ENCODE measurements at regions not wholly inside any gene's neighbourhood (a gene's known extent, or its start where the extent isn't known, plus 50 kb on each side); places are given as distances from the start of the nearest gene placed in this dataset.

- Histone ChIP-seq H3K36me3 (ENCODE audit: insufficient read depth, low read depth, low read length) (no peaks in the 10 kb centered on the region), H3K27me3 (ENCODE audit: insufficient read depth, low read length) (peaks cover 6% of the 10 kb centered on the region; the same call in 1 of the 2 replicates), H3K27ac (ENCODE audit: low read length) (no peak overlapping the region), H3K4me1 (ENCODE audit: insufficient read depth, low read length) (peaks cover 10% of the 10 kb centered on the region; the same call in 1 of the 2 replicates), H3K4me3 (ENCODE audit: low read length) (no peak overlapping the region), H3K9ac (ENCODE audit: low read depth, low read length) (no peak overlapping the region), H3K9me3 (ENCODE audit: insufficient read depth, low read depth, low read length) (no peaks in the 10 kb centered on the region)
These were observed 100.3 kb upstream of the BACE2 start for GRCh38 chr21:41067709-41068108.

GRCh38 chr21:41068496-41068895 lies 99.5 kb upstream of the BACE2 start:
- Histone ChIP-seq H3K27me3 (ENCODE audit: insufficient read depth, low read length) (peaks cover 6% of the 10 kb centered on the region; the same call in 1 of the 2 replicates), H3K9me3 (ENCODE audit: insufficient read depth, low read depth, low read length) (no peaks in the 10 kb centered on the region), H3K36me3 (ENCODE audit: insufficient read depth, low read depth, low read length) (no peaks in the 10 kb centered on the region), H3K4me1 (ENCODE audit: insufficient read depth, low read length) (peaks cover 10% of the 10 kb centered on the region; the same call in 1 of the 2 replicates), H3K27ac (ENCODE audit: low read length) (no peak overlapping the region), H3K4me3 (ENCODE audit: low read length) (peak overlapping the region; percentile 23; the same call in 1 of the 2 replicates), H3K9ac (ENCODE audit: low read depth, low read length) (no peak overlapping the region)

GRCh38 chr21:41068967-41069642 lies 98.9 kb upstream of the BACE2 start:
- no peaks in the 10 kb centered on the region for H3K36me3 ChIP-seq (ENCODE audit: insufficient read depth, low read depth, low read length)
- no peak overlapping the region for H3K9ac ChIP-seq (ENCODE audit: low read depth, low read length)
- H3K4me3 ChIP-seq (ENCODE audit: low read length) = peak overlapping the region; percentile 23; the same call in 1 of the 2 replicates
- H3K4me1 ChIP-seq (ENCODE audit: insufficient read depth, low read length) = peaks cover 5% of the 10 kb centered on the region; the same call in 1 of the 2 replicates
- H3K9me3 ChIP-seq (ENCODE audit: insufficient read depth, low read depth, low read length) = no peaks in the 10 kb centered on the region
- H3K27me3 ChIP-seq (ENCODE audit: insufficient read depth, low read length) = peaks cover 6% of the 10 kb centered on the region; the same call in 1 of the 2 replicates
- H3K27ac ChIP-seq (ENCODE audit: low read length) = no peak overlapping the region

- Histone ChIP-seq H3K4me3 (ENCODE audit: low read length) (no peak overlapping the region), H3K9me3 (ENCODE audit: insufficient read depth, low read depth, low read length) (no peaks in the 10 kb centered on the region), H3K9ac (ENCODE audit: low read depth, low read length) (no peak overlapping the region), H3K27ac (ENCODE audit: low read length) (no peak overlapping the region), H3K27me3 (ENCODE audit: insufficient read depth, low read length) (peaks cover 6% of the 10 kb centered on the region; the same call in 1 of the 2 replicates), H3K36me3 (ENCODE audit: insufficient read depth, low read depth, low read length) (no peaks in the 10 kb centered on the region), H3K4me1 (ENCODE audit: insufficient read depth, low read length) (peaks cover 4% of the 10 kb centered on the region; the same call in 1 of the 2 replicates)
These were observed 97.7 kb upstream of the BACE2 start for GRCh38 chr21:41070284-41070683.

GRCh38 chr21:41071258-41072171 lies 96.4 kb upstream of the BACE2 start:
- Histone ChIP-seq H3K9me3 (ENCODE audit: insufficient read depth, low read depth, low read length) (no peaks in the 10 kb centered on the region), H3K4me1 (ENCODE audit: insufficient read depth, low read length) (peaks cover 4% of the 10 kb centered on the region; the same call in 1 of the 2 replicates), H3K36me3 (ENCODE audit: insufficient read depth, low read depth, low read length) (no peaks in the 10 kb centered on the region), H3K27me3 (ENCODE audit: insufficient read depth, low read length) (peaks cover 6% of the 10 kb centered on the region; the same call in 1 of the 2 replicates), H3K27ac (ENCODE audit: low read length) (no peak overlapping the region), H3K9ac (ENCODE audit: low read depth, low read length) (no peak overlapping the region), H3K4me3 (ENCODE audit: low read length) (no peak overlapping the region)

GRCh38 chr21:41073558-41073957 lies 94.4 kb upstream of the BACE2 start:
- Histone ChIP-seq H3K36me3 (ENCODE audit: insufficient read depth, low read depth, low read length) (no peaks in the 10 kb centered on the region), H3K4me3 (ENCODE audit: low read length) (no peak overlapping the region), H3K9me3 (ENCODE audit: insufficient read depth, low read depth, low read length) (no peaks in the 10 kb centered on the region), H3K27me3 (ENCODE audit: insufficient read depth, low read length) (peaks cover 4% of the 10 kb centered on the region; the same call in 1 of the 2 replicates), H3K9ac (ENCODE audit: low read depth, low read length) (no peak overlapping the region), H3K27ac (ENCODE audit: low read length) (no peak overlapping the region), H3K4me1 (ENCODE audit: insufficient read depth, low read length) (peaks cover 2% of the 10 kb centered on the region; the same call in 1 of the 2 replicates)

GRCh38 chr21:41074396-41075184 lies 93.4 kb upstream of the BACE2 start:
- no peaks in the 10 kb centered on the region for H3K27me3 ChIP-seq (ENCODE audit: insufficient read depth, low read length)
- 0 out of 2 replicates have a peak, but pooled peaks cover 2% of the 10 kb centered on the region for H3K4me1 ChIP-seq (ENCODE audit: insufficient read depth, low read length)
- H3K9me3 ChIP-seq (ENCODE audit: insufficient read depth, low read depth, low read length) = no peaks in the 10 kb centered on the region
- no peak overlapping the region for H3K9ac ChIP-seq (ENCODE audit: low read depth, low read length)
- H3K27ac ChIP-seq (ENCODE audit: low read length) = no peak overlapping the region
- no peaks in the 10 kb centered on the region for H3K36me3 ChIP-seq (ENCODE audit: insufficient read depth, low read depth, low read length)
- H3K4me3 ChIP-seq (ENCODE audit: low read length) = no peak overlapping the region

GRCh38 chr21:41075656-41076055 lies 92.3 kb upstream of the BACE2 start:
- Histone ChIP-seq H3K9me3 (ENCODE audit: insufficient read depth, low read depth, low read length) (no peaks in the 10 kb centered on the region), H3K4me3 (ENCODE audit: low read length) (no peak overlapping the region)

GRCh38 chr21:41076064-41076463 lies 91.9 kb upstream of the BACE2 start:
- H3K27ac ChIP-seq (ENCODE audit: low read length) = no peak overlapping the region
- H3K4me3 ChIP-seq (ENCODE audit: low read length) = no peak overlapping the region
- no peaks in the 10 kb centered on the region for H3K9me3 ChIP-seq (ENCODE audit: insufficient read depth, low read depth, low read length)
- no peak overlapping the region for H3K9ac ChIP-seq (ENCODE audit: low read depth, low read length)
- 0 out of 2 replicates have a peak, but pooled peaks cover 2% of the 10 kb centered on the region for H3K4me1 ChIP-seq (ENCODE audit: insufficient read depth, low read length)
- no peaks in the 10 kb centered on the region for H3K36me3 ChIP-seq (ENCODE audit: insufficient read depth, low read depth, low read length)
- H3K27me3 ChIP-seq (ENCODE audit: insufficient read depth, low read length) = no peaks in the 10 kb centered on the region

More at GRCh38 chr21:41075656-41076055, 92.3 kb upstream of the BACE2 start:
- no peak overlapping the region for H3K9ac ChIP-seq (ENCODE audit: low read depth, low read length)
- H3K4me1 ChIP-seq (ENCODE audit: insufficient read depth, low read length) = 0 out of 2 replicates have a peak, but pooled peaks cover 2% of the 10 kb centered on the region
- no peak overlapping the region for H3K27ac ChIP-seq (ENCODE audit: low read length)
- H3K27me3 ChIP-seq (ENCODE audit: insufficient read depth, low read length) = no peaks in the 10 kb centered on the region
- H3K36me3 ChIP-seq (ENCODE audit: insufficient read depth, low read depth, low read length) = no peaks in the 10 kb centered on the region

- Histone ChIP-seq H3K36me3 (ENCODE audit: insufficient read depth, low read depth, low read length) (no peaks in the 10 kb centered on the region), H3K4me1 (ENCODE audit: insufficient read depth, low read length) (no peaks in the 10 kb centered on the region), H3K4me3 (ENCODE audit: low read length) (no peak overlapping the region), H3K27ac (ENCODE audit: low read length) (no peak overlapping the region), H3K27me3 (ENCODE audit: insufficient read depth, low read length) (no peaks in the 10 kb centered on the region), H3K9me3 (ENCODE audit: insufficient read depth, low read depth, low read length) (no peaks in the 10 kb centered on the region), H3K9ac (ENCODE audit: low read depth, low read length) (no peak overlapping the region)
These were observed 88.8 kb upstream of the BACE2 start for GRCh38 chr21:41079159-41079558.

GRCh38 chr21:41080485-41081121 lies 87.4 kb upstream of the BACE2 start:
- Histone ChIP-seq H3K9ac (ENCODE audit: low read depth, low read length) (no peak overlapping the region), H3K27ac (ENCODE audit: low read length) (no peak overlapping the region), H3K4me1 (ENCODE audit: insufficient read depth, low read length) (no peaks in the 10 kb centered on the region), H3K9me3 (ENCODE audit: insufficient read depth, low read depth, low read length) (no peaks in the 10 kb centered on the region), H3K36me3 (ENCODE audit: insufficient read depth, low read depth, low read length) (no peaks in the 10 kb centered on the region), H3K4me3 (ENCODE audit: low read length) (no peak overlapping the region), H3K27me3 (ENCODE audit: insufficient read depth, low read length) (no peaks in the 10 kb centered on the region)
